K562 (cell line): ENCODE measurements at regions not wholly inside any gene's neighbourhood (a gene's known extent, or its start where the extent isn't known, plus 50 kb on each side); places are given as distances from the start of the nearest gene placed in this dataset.
A peak's percentile ranks its signal among the peaks of the same experiment; 100 is the strongest.
"Not testable (repeated sequence)": the region's sequence is repeated elsewhere in the genome, so short reads cannot be mapped to it uniquely, and the experiment has no call there.

Source experiments
- KDM1A ChIP-seq, 2 experiments: fragments of 450-650 bp; IDR thresholded peaks; 2 replicates each; pipeline ENCODE4 v1.6.1; 2016; ENCODE audit warnings: mild to moderate bottlenecking in 2 of 2
- MAZ ChIP-seq, 2 experiments: fragments of 450-650 bp in 1 of 2; sonication (generic) in 1 of 2; formaldehyde crosslinking; IDR thresholded peaks in 1 of 2; conservative IDR thresholded peaks in 1 of 2; 2 replicates each; pipeline versions ENCODE4 v1.4.0 to v1.5.0; 2020; ENCODE audit warnings: mild to moderate bottlenecking in 1 of 2, missing genetic modification reagents in 1 of 2
- RAD21 ChIP-seq, 2 experiments: fragments of 250-450 bp in 1 of 2; fragments of 450-650 bp in 1 of 2; sonication (Bioruptor Pico) in 1 of 2; formaldehyde crosslinking in 1 of 2; IDR thresholded peaks in 1 of 2; conservative IDR thresholded peaks in 1 of 2; 2 replicates each; pipeline versions ENCODE4 v1.4.0 to v1.8.0; 2020 to 2022; ENCODE audit warnings: mild to moderate bottlenecking in 2 of 2, moderate library complexity in 1 of 2
- SMC3 ChIP-seq: conservative IDR thresholded peaks from 2 replicates; pipeline ENCODE4 v1.6.1; 2011; ENCODE audit warnings: low read depth, low read length, improper control_type of control experiment; ENCODE audit not compliant: insufficient read depth
- STAG1 ChIP-seq: sonication (generic); formaldehyde crosslinking; IDR thresholded peaks from 2 replicates; pipeline ENCODE4 v1.5.0; 2020; ENCODE audit warnings: missing genetic modification reagents, borderline replicate concordance
- YY1 ChIP-seq, 3 experiments: IDR thresholded peaks; 2 replicates each; pipeline ENCODE4 v1.6.1; 2011; ENCODE audit warnings: low read length in 2 of 3, mild to moderate bottlenecking in 2 of 3, moderate library complexity in 2 of 3, borderline replicate concordance in 1 of 3, control low read depth in 1 of 3, low read depth in 1 of 3; ENCODE audit not compliant: insufficient read depth in 3 of 3, insufficient replicate concordance in 2 of 3, control insufficient read depth in 1 of 3, insufficient read length in 1 of 3; ENCODE audit errors: extremely low read depth in 1 of 3
- TF ChIP-seq, protein P1 (sequence below), 2 experiments: fragments of 450-650 bp; formaldehyde crosslinking in 1 of 2; IDR thresholded peaks; 2 replicates each; pipeline versions ENCODE4 v1.4.0 to v1.6.1; 2014 to 2020; ENCODE audit warnings: mild to moderate bottlenecking in 2 of 2, borderline replicate concordance in 1 of 2, low read depth in 1 of 2
- TF ChIP-seq, protein P2 (sequence below): fragments of 450-650 bp; formaldehyde crosslinking; IDR thresholded peaks from 2 replicates; pipeline ENCODE4 v1.4.0; 2020; ENCODE audit warnings: mild to moderate bottlenecking, moderate library complexity
- TF ChIP-seq, protein P3 (sequence below): sonication (generic); formaldehyde crosslinking; IDR thresholded peaks from 2 replicates; pipeline ENCODE4 v1.8.0; 2022; ENCODE audit warnings: missing genetic modification reagents, mild to moderate bottlenecking, moderate library complexity, borderline replicate concordance
- TF ChIP-seq, protein P4 (sequence below), 3 experiments: IDR thresholded peaks in 2 of 3; conservative IDR thresholded peaks in 1 of 3; 2 replicates each; pipeline ENCODE4 v1.5.1; 2011 to 2012; ENCODE audit warnings: low read length in 3 of 3, mild to moderate bottlenecking in 3 of 3, control low read depth in 2 of 3, improper control_type of control experiment in 1 of 3, inconsistent platforms in 1 of 3, low read depth in 1 of 3, mixed read lengths in 1 of 3, moderate library complexity in 1 of 3; ENCODE audit not compliant: insufficient read depth in 2 of 3

DNA sequence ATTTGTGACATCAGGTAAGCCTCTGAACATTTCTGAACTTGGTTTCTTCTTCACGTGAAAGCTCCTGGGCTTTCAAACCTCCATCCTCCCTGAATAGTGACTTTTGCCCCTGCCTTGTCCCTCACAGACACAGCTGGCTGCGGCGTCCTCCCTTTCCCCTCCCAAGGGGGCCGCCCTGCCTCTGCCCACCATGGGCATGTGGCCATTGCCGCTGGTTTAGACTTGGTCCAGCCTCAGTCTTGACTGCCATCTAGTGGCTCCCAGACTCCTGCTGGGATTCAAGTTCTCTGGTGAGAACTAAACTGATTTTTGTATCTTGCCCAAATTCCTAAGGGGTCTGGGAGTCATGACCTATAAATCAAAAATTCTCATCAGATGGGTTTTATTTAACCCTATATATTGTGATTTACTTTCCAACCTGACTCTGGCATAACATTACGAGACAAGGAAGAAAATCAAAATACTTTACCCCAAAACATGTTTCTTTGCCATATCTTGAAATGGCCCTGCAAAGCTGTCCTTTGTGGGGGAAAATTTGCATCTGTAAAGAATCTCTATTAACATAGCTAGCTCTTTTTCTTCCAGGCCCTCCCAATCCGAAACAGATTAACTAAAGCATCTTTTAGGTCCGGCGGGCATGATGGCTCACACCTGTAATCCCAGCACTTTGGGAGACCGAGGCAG lies 73.9 kb upstream of the SEC14L1 start (continued):
- TF ChIP-seq, protein P1, sequence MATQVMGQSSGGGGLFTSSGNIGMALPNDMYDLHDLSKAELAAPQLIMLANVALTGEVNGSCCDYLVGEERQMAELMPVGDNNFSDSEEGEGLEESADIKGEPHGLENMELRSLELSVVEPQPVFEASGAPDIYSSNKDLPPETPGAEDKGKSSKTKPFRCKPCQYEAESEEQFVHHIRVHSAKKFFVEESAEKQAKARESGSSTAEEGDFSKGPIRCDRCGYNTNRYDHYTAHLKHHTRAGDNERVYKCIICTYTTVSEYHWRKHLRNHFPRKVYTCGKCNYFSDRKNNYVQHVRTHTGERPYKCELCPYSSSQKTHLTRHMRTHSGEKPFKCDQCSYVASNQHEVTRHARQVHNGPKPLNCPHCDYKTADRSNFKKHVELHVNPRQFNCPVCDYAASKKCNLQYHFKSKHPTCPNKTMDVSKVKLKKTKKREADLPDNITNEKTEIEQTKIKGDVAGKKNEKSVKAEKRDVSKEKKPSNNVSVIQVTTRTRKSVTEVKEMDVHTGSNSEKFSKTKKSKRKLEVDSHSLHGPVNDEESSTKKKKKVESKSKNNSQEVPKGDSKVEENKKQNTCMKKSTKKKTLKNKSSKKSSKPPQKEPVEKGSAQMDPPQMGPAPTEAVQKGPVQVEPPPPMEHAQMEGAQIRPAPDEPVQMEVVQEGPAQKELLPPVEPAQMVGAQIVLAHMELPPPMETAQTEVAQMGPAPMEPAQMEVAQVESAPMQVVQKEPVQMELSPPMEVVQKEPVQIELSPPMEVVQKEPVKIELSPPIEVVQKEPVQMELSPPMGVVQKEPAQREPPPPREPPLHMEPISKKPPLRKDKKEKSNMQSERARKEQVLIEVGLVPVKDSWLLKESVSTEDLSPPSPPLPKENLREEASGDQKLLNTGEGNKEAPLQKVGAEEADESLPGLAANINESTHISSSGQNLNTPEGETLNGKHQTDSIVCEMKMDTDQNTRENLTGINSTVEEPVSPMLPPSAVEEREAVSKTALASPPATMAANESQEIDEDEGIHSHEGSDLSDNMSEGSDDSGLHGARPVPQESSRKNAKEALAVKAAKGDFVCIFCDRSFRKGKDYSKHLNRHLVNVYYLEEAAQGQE (IDR thresholded peaks at IDR 0.05; ENCODE audit: borderline replicate concordance) = peak; percentile 63
- TF ChIP-seq, protein P1 (CRISPR knock-in tag; IDR thresholded peaks at IDR 0.05; ENCODE audit: low read depth) = not testable (repeated sequence)
- peak; percentile 67 to 83 for TF ChIP-seq RAD21 (CRISPR knock-in tag; conservative IDR thresholded peaks at IDR 0.05 in 1 of 2, IDR thresholded peaks at IDR 0.05 in 1 of 2)
- TF ChIP-seq, protein P2, sequence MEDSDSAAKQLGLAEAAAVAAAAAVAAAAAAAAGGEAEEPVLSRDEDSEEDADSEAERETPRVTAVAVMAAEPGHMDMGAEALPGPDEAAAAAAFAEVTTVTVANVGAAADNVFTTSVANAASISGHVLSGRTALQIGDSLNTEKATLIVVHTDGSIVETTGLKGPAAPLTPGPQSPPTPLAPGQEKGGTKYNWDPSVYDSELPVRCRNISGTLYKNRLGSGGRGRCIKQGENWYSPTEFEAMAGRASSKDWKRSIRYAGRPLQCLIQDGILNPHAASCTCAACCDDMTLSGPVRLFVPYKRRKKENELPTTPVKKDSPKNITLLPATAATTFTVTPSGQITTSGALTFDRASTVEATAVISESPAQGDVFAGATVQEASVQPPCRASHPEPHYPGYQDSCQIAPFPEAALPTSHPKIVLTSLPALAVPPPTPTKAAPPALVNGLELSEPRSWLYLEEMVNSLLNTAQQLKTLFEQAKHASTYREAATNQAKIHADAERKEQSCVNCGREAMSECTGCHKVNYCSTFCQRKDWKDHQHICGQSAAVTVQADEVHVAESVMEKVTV = peak; percentile 45; the same call in 1 of the 2 replicates
- peak in 1 of 2 experiments; percentile 53; a peak in 2 of 4 replicates for TF ChIP-seq MAZ (CRISPR knock-in tag; conservative IDR thresholded peaks at IDR 0.05 in 1 of 2, IDR thresholded peaks at IDR 0.05 in 1 of 2)
- TF ChIP-seq YY1 (IDR thresholded peaks at IDR 0.05; ENCODE audit: borderline replicate concordance in 1 of 3, control insufficient read depth in 1 of 3, extremely low read depth in 1 of 3, insufficient read depth in 3 of 3, insufficient read length in 1 of 3, insufficient replicate concordance in 2 of 3, low read depth in 1 of 3, low read length in 2 of 3) = peak in 1 of 3 experiments; percentile 27
- peak; percentile 20 to 29; a peak in 1 of 4 replicates for TF ChIP-seq KDM1A (IDR thresholded peaks at IDR 0.05)
- TF ChIP-seq STAG1 (CRISPR knock-in tag) = peak; percentile 68; the same call in 1 of the 2 replicates
- TF ChIP-seq, protein P3, sequence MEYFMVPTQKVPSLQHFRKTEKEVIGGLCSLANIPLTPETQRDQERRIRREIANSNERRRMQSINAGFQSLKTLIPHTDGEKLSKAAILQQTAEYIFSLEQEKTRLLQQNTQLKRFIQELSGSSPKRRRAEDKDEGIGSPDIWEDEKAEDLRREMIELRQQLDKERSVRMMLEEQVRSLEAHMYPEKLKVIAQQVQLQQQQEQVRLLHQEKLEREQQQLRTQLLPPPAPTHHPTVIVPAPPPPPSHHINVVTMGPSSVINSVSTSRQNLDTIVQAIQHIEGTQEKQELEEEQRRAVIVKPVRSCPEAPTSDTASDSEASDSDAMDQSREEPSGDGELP = peak; percentile 33; the same call in 1 of the 2 replicates
- peak; percentile 69 for TF ChIP-seq SMC3
- TF ChIP-seq, protein P4, sequence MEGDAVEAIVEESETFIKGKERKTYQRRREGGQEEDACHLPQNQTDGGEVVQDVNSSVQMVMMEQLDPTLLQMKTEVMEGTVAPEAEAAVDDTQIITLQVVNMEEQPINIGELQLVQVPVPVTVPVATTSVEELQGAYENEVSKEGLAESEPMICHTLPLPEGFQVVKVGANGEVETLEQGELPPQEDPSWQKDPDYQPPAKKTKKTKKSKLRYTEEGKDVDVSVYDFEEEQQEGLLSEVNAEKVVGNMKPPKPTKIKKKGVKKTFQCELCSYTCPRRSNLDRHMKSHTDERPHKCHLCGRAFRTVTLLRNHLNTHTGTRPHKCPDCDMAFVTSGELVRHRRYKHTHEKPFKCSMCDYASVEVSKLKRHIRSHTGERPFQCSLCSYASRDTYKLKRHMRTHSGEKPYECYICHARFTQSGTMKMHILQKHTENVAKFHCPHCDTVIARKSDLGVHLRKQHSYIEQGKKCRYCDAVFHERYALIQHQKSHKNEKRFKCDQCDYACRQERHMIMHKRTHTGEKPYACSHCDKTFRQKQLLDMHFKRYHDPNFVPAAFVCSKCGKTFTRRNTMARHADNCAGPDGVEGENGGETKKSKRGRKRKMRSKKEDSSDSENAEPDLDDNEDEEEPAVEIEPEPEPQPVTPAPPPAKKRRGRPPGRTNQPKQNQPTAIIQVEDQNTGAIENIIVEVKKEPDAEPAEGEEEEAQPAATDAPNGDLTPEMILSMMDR (IDR thresholded peaks at IDR 0.05 in 2 of 3, conservative IDR thresholded peaks at IDR 0.05 in 1 of 3; ENCODE audit: insufficient read depth in 2 of 3, low read depth in 1 of 3, low read length in 3 of 3) = peak; percentile 84 to 86 (median 85)
